ENCODE measurements at regions not wholly inside any gene's neighbourhood (a gene's known extent, or its start where the extent isn't known, plus 50 kb on each side); places are given as distances from the start of the nearest gene placed in this dataset.

GRCh38 chr20:56730003-56730402 lies 100.9 kb downstream of the TFAP2C start:
- no peaks in the 10 kb centered on the region for H3F3A ChIP-seq (ENCODE audit: insufficient read depth, low read length)
- H3K79me2 ChIP-seq (ENCODE audit: insufficient read depth, low read length) = no peaks in the 10 kb centered on the region
- H3K27ac ChIP-seq (ENCODE audit: low read depth, low read length, poor library complexity, severe bottlenecking) = no peak overlapping the region
- no peak overlapping the region for H3K4me3 ChIP-seq (ENCODE audit: low read depth, low read length, poor library complexity, severe bottlenecking)
- no peak overlapping the region for H3K9ac ChIP-seq (ENCODE audit: low read length)
- H3K9me2 ChIP-seq (ENCODE audit: low read depth, low read length) = no peaks in the 10 kb centered on the region
- H4K20me1 ChIP-seq (ENCODE audit: insufficient read depth, low read length) = no peaks in the 10 kb centered on the region
- no peak overlapping the region for H2AFZ ChIP-seq (ENCODE audit: low read length)
- no peak overlapping the region for H3K4me2 ChIP-seq (ENCODE audit: low read length)
- H3K4me1 ChIP-seq (ENCODE audit: insufficient read depth, low read length, severe bottlenecking) = no peaks in the 10 kb centered on the region
- no peaks in the 10 kb centered on the region for H3K36me3 ChIP-seq (ENCODE audit: insufficient read depth, low read length)
- H3K27me3 ChIP-seq (ENCODE audit: insufficient read depth, low read length) = no peaks in the 10 kb centered on the region
- H3K9me3 ChIP-seq (ENCODE audit: low read length) = no peaks in the 10 kb centered on the region
- TF ChIP-seq EZH2 (IDR thresholded peaks at IDR 0.05; ENCODE audit: borderline replicate concordance, low read length) = no peak
- TF ChIP-seq, protein P1, sequence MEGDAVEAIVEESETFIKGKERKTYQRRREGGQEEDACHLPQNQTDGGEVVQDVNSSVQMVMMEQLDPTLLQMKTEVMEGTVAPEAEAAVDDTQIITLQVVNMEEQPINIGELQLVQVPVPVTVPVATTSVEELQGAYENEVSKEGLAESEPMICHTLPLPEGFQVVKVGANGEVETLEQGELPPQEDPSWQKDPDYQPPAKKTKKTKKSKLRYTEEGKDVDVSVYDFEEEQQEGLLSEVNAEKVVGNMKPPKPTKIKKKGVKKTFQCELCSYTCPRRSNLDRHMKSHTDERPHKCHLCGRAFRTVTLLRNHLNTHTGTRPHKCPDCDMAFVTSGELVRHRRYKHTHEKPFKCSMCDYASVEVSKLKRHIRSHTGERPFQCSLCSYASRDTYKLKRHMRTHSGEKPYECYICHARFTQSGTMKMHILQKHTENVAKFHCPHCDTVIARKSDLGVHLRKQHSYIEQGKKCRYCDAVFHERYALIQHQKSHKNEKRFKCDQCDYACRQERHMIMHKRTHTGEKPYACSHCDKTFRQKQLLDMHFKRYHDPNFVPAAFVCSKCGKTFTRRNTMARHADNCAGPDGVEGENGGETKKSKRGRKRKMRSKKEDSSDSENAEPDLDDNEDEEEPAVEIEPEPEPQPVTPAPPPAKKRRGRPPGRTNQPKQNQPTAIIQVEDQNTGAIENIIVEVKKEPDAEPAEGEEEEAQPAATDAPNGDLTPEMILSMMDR (IDR thresholded peaks at IDR 0.05; ENCODE audit: low read length) = no peak

DNA sequence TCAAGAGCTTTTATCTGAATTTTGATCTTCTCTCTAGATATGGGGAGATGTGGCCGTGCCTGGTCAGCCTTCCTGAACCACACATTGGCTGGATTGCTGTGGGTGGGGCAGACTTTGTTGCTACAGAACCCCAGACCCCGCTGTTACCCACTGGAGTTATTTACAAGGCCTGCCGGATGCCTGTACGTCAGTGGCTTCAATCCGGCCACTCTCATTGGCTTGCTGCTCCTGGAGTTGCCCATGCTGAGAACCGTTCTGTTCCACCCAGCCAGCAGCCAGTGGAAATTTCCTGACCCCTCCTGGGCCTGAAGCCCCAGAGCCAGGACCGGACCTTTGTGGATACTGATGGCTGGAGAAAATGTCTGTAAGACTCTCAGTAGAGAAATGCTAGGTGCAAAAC lies 101.9 kb downstream of the TFAP2C start:
- Histone ChIP-seq H4K20me1 (ENCODE audit: insufficient read depth, low read length) (no peaks in the 10 kb centered on the region), H3K4me2 (ENCODE audit: low read length) (no peak overlapping the region), H3K4me1 (ENCODE audit: insufficient read depth, low read length, severe bottlenecking) (no peaks in the 10 kb centered on the region), H3K4me3 (ENCODE audit: low read depth, low read length, poor library complexity, severe bottlenecking) (no peak overlapping the region), H3K9ac (ENCODE audit: low read length) (no peak overlapping the region), H3K36me3 (ENCODE audit: insufficient read depth, low read length) (no peaks in the 10 kb centered on the region), H2AFZ (ENCODE audit: low read length) (no peak overlapping the region), H3F3A (ENCODE audit: insufficient read depth, low read length) (no peaks in the 10 kb centered on the region), H3K9me3 (ENCODE audit: low read length) (no peaks in the 10 kb centered on the region), H3K27me3 (ENCODE audit: insufficient read depth, low read length) (no peaks in the 10 kb centered on the region), H3K9me2 (ENCODE audit: low read depth, low read length) (no peaks in the 10 kb centered on the region), H3K27ac (ENCODE audit: low read depth, low read length, poor library complexity, severe bottlenecking) (no peak overlapping the region), H3K79me2 (ENCODE audit: insufficient read depth, low read length) (no peaks in the 10 kb centered on the region)
- TF ChIP-seq, protein P1 (IDR thresholded peaks at IDR 0.05; ENCODE audit: low read length) = no peak
- TF ChIP-seq EZH2 (IDR thresholded peaks at IDR 0.05; ENCODE audit: borderline replicate concordance, low read length) = no peak

- no peak overlapping the region for H2AFZ ChIP-seq (ENCODE audit: low read length)
- TF ChIP-seq, protein P1 (IDR thresholded peaks at IDR 0.05; ENCODE audit: low read length) = no peak
- no peak for TF ChIP-seq EZH2 (IDR thresholded peaks at IDR 0.05; ENCODE audit: borderline replicate concordance, low read length)
- no peaks in the 10 kb centered on the region for H3K9me2 ChIP-seq (ENCODE audit: low read depth, low read length)
- no peaks in the 10 kb centered on the region for H3K4me1 ChIP-seq (ENCODE audit: insufficient read depth, low read length, severe bottlenecking)
- no peaks in the 10 kb centered on the region for H3K36me3 ChIP-seq (ENCODE audit: insufficient read depth, low read length)
- H3K9me3 ChIP-seq (ENCODE audit: low read length) = no peaks in the 10 kb centered on the region
- no peak overlapping the region for H3K4me3 ChIP-seq (ENCODE audit: low read depth, low read length, poor library complexity, severe bottlenecking)
- no peaks in the 10 kb centered on the region for H3F3A ChIP-seq (ENCODE audit: insufficient read depth, low read length)
- H3K27me3 ChIP-seq (ENCODE audit: insufficient read depth, low read length) = no peaks in the 10 kb centered on the region
- no peak overlapping the region for H3K27ac ChIP-seq (ENCODE audit: low read depth, low read length, poor library complexity, severe bottlenecking)
- H3K4me2 ChIP-seq (ENCODE audit: low read length) = no peak overlapping the region
- no peak overlapping the region for H3K9ac ChIP-seq (ENCODE audit: low read length)
- H4K20me1 ChIP-seq (ENCODE audit: insufficient read depth, low read length) = no peaks in the 10 kb centered on the region
- H3K79me2 ChIP-seq (ENCODE audit: insufficient read depth, low read length) = no peaks in the 10 kb centered on the region
Observed at GRCh38 chr20:56731476-56731875, 102.4 kb downstream of the TFAP2C start.
